Spleen (tissue), 11 donors: ENCODE measurements at regions not wholly inside any gene's neighbourhood (a gene's known extent, or its start where the extent isn't known, plus 50 kb on each side); places are given as distances from the start of the nearest gene placed in this dataset.

ENCODE experiments used
- DNase-seq: peaks from one replicate; pipeline ENCODE4 v3.0.0-alpha.2; 2020
- H3K27ac ChIP-seq, 8 donors: fragments of 200-600 bp; sonication (generic) in 7 of 8; 1 replicate in 4 of 8; 2 replicates in 4 of 8; pipeline versions ENCODE4 v1.5.0 to v1.8.0; 2016 to 2021; ENCODE audit warnings: inconsistent platforms in 4 of 8, mild to moderate bottlenecking in 4 of 8, moderate library complexity in 1 of 8
- H3K27me3 ChIP-seq, 7 donors: fragments of 200-600 bp; sonication (generic) in 6 of 7; replicated peaks in 1 of 7; 1 replicate in 4 of 7; 2 replicates in 3 of 7; pipeline versions ENCODE4 v1.5.0 to v1.8.0; 2016 to 2021; ENCODE audit warnings: inconsistent platforms in 3 of 7, mild to moderate bottlenecking in 1 of 7
- H3K36me3 ChIP-seq, 6 donors: fragments of 200-600 bp; sonication (generic) in 5 of 6; 1 replicate in 4 of 6; 2 replicates in 2 of 6; pipeline versions ENCODE4 v1.5.0 to v1.8.0; 2016 to 2021; ENCODE audit warnings: inconsistent platforms in 2 of 6
- H3K4me1 ChIP-seq, 6 donors: fragments of 200-600 bp; sonication (generic) in 5 of 6; 1 replicate in 3 of 6; 2 replicates in 3 of 6; pipeline versions ENCODE4 v1.5.0 to v1.8.0; 2016 to 2021; ENCODE audit warnings: inconsistent platforms in 3 of 6
- H3K4me3 ChIP-seq, 8 donors: fragments of 200-600 bp; sonication (generic) in 7 of 8; 1 replicate in 4 of 8; 2 replicates in 4 of 8; pipeline versions ENCODE4 v1.5.0 to v1.8.0; 2016 to 2021; ENCODE audit warnings: inconsistent platforms in 4 of 8, mild to moderate bottlenecking in 4 of 8, moderate library complexity in 2 of 8
- H3K9me3 ChIP-seq, 8 donors: fragments of 200-600 bp; sonication (generic) in 7 of 8; 1 replicate in 4 of 8; 2 replicates in 4 of 8; pipeline versions ENCODE4 v1.5.0 to v1.8.0; 2016 to 2021; ENCODE audit warnings: inconsistent platforms in 4 of 8
- CTCF ChIP-seq, 11 experiments: fragments of 200-600 bp in 7 of 11; fragments of 450-650 bp in 4 of 11; sonication (generic) in 4 of 11; IDR thresholded peaks in 8 of 11; conservative IDR thresholded peaks in 3 of 11; 1 replicate in 7 of 11; 2 replicates in 4 of 11; pipeline versions ENCODE4 v1.4.0 to v1.8.0; 2016 to 2021; ENCODE audit warnings: antibody characterized with exemption in 11 of 11, inconsistent platforms in 4 of 11, mild to moderate bottlenecking in 1 of 11
- POLR2A ChIP-seq, 3 donors: fragments of 450-650 bp; IDR thresholded peaks; one replicate each; pipeline ENCODE4 v1.5.1; 2017; ENCODE audit warnings: antibody characterized with exemption in 3 of 3, mild to moderate bottlenecking in 1 of 3
- POLR2AphosphoS5 ChIP-seq, 3 donors: sonication (generic); formaldehyde crosslinking; IDR thresholded peaks; one replicate each; pipeline ENCODE4 v1.5.1; 2017; ENCODE audit warnings: antibody characterized with exemption in 3 of 3
- WGBS, 5 donors: extraction: QIAGEN DNeasy Blood & Tissue Kit in 3 of 5; methylation state at CpG; one replicate each; pipeline versions ENCODE4 v1.1.5 to v1.1.7; 2013 to 2018; 5-methylcytosine and 5-hydroxymethylcytosine counted together
- intact Hi-C: fragments of 100-400 bp; cut with DNase I; formaldehyde crosslinking; loops from one replicate; pipeline ENCODE4 v1.15.0; 2023; ENCODE audit warnings: low total_unique reads
- donor health status: healthy with polysubstance abuse.
- donor health status: DM: no; HTN: no; CAD: no; lungs with moderate emphysema.
- donor health status: DM: no; HTN: no; CAD: no.
- donor health status: Bipolar disorder and iron deficiency.
- donor health status: healthy.
- donor health status: DM: no; HTN: no; CAD: no.
- donor health status: DM: yes; HTN: yes; CAD: no.

DNA sequence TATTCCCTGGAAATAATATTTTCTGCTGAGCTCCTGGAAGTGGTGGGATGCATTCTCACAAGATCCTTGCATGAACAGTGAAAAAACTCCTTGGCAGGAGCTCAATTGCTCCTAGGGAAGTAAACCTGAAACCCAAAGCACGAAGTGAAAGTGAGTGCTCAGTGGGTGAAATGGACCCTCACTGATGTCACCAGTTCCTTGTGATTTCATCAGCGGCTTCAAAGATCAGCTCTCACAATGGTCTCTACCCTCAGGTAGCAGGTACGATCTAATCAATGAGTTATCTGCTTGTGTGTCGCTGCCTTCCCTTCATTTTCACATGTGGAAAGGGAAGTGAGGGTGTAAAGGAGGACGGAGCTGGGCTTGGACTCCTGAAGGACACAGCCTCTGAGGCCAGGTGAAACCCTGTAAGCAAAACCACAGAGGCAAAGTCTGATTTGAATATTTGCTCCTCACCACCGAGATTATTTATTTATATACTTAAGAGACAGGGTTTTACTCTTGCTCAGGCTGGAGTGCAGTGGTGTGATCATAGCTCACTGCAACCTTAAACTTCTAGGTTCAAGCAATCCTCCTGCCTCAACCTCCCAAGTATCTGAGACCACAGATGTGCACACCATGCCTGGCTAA lies 255.4 kb upstream of the LYZL1 start:
- DNase-seq = no peak
- Histone ChIP-seq H3K9me3 (no peaks in the 10 kb centered on the region), H3K27me3 (peaks cover 0 to 4% (median 0%) of the 10 kb centered on the region in 7 donors), H3K27ac (no peak overlapping the region), H3K4me1 (no peaks in the 10 kb centered on the region), H3K4me3 (no peak overlapping the region), H3K36me3 (no peaks in the 10 kb centered on the region)
- no peak for TF ChIP-seq POLR2A (IDR thresholded peaks at IDR 0.05)
- no peak for TF ChIP-seq CTCF (IDR thresholded peaks at IDR 0.05 in 8 of 11, conservative IDR thresholded peaks at IDR 0.05 in 3 of 11)
- TF ChIP-seq POLR2AphosphoS5 (IDR thresholded peaks at IDR 0.05) = no peak
- intact Hi-C loops = no loop called here
- 67 to 85% (median 82%) methylated on average over 6 of the region's 6 CpGs for WGBS, 5 donors

- Histone ChIP-seq H3K4me3 (no peak overlapping the region), H3K36me3 (no peaks in the 10 kb centered on the region), H3K9me3 (no peaks in the 10 kb centered on the region), H3K27ac (no peak overlapping the region), H3K27me3 (peaks cover 0 to 4% (median 0%) of the 10 kb centered on the region in 7 donors), H3K4me1 (no peaks in the 10 kb centered on the region)
- WGBS, 5 donors = 54 to 73% (median 55%) methylated on average over 5 of the region's 5 CpGs
- DNase-seq = no peak
- TF ChIP-seq POLR2AphosphoS5 (IDR thresholded peaks at IDR 0.05) (no peak), CTCF (IDR thresholded peaks at IDR 0.05 in 8 of 11, conservative IDR thresholded peaks at IDR 0.05 in 3 of 11) (no peak), POLR2A (IDR thresholded peaks at IDR 0.05) (no peak)
- intact Hi-C loops = no loop called here
These were observed 254.3 kb upstream of the LYZL1 start for GRCh38 chr10:29034592-29034991.

DNA sequence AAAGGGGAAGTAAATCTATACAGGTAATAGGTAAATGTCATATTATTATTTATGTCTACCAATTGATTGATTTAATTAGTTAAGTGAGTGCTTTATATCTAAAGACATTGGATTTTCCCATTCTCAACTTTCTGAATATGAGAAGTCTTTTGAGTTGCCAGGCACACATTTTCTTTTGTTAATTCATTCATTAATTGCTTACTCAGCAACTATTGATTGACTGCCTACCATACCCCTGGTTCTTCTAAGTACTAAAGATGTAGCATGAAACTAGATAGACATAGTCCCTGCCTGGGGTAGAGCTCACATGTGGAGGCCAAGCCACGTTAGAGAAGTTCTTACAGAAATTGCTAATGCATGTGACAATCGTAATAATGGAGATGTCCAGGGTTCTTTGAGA lies 253.1 kb upstream of the LYZL1 start:
- no peaks in the 10 kb centered on the region for H3K36me3 ChIP-seq
- intact Hi-C loops = no loop called here
- H3K9me3 ChIP-seq = no peaks in the 10 kb centered on the region
- WGBS, 5 donors = 88 to 96% (median 93%) methylated on average over 2 of the region's 2 CpGs
- no peak for DNase-seq
- TF ChIP-seq CTCF (IDR thresholded peaks at IDR 0.05 in 8 of 11, conservative IDR thresholded peaks at IDR 0.05 in 3 of 11) (no peak), POLR2AphosphoS5 (IDR thresholded peaks at IDR 0.05) (no peak), POLR2A (IDR thresholded peaks at IDR 0.05) (no peak)
- H3K27ac ChIP-seq = no peak overlapping the region
- H3K4me3 ChIP-seq = no peak overlapping the region
- H3K4me1 ChIP-seq = no peaks in the 10 kb centered on the region
- H3K27me3 ChIP-seq = peaks cover 0 to 4% (median 0%) of the 10 kb centered on the region in 7 donors

DNA sequence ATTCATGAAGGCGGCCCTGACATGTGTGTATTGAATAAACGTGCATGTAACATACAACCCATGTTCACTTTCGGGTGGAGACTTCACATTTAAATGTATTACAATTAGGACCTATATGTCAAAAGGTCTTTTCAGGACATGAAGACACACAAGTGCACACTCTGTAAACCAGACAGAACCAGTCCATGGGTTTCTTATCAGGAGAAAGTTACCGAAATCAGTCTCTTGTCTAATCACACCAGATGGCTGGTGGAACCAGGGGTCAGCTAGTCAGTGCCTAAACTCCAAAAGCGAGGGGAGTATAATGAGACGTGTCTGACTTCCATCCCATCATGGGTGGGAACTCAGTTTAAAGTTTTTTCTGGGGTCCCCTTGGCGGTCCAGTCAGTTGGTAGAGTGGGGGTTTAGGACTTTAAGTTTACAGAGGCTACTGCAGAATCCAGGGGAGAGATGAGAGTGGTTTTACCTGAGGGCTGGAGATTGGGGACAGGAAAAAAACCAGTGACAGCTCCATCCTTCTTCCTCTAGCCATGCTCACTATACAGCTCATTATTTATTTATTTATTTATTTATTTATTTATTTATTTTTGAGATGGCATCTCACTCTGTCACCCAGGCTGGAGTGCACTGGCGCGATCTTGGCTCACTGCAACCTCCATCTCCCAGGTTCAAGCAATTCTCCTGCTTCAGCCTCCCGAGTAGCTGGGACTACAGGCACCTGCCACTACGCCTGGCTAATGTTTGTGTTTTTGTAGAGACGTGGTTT lies 251.3 kb upstream of the LYZL1 start:
- Histone ChIP-seq H3K27me3 (peaks cover 0 to 4% (median 0%) of the 10 kb centered on the region in 7 donors), H3K27ac (no peak overlapping the region), H3K4me1 (no peaks in the 10 kb centered on the region), H3K9me3 (peaks cover 0 to 3% (median 0%) of the 10 kb centered on the region in 8 donors), H3K4me3 (no peak overlapping the region), H3K36me3 (no peaks in the 10 kb centered on the region)
- intact Hi-C loops = no loop called here
- WGBS, 5 donors = 89 to 95% (median 92%) methylated on average over 12 of the region's 12 CpGs
- TF ChIP-seq CTCF (IDR thresholded peaks at IDR 0.05 in 8 of 11, conservative IDR thresholded peaks at IDR 0.05 in 3 of 11) (no peak), POLR2A (IDR thresholded peaks at IDR 0.05) (no peak), POLR2AphosphoS5 (IDR thresholded peaks at IDR 0.05) (no peak)
- DNase-seq = no peak
